GM21381 (cell line): ENCODE measurements at regions not wholly inside any gene's neighbourhood (a gene's known extent, or its start where the extent isn't known, plus 50 kb on each side); places are given as distances from the start of the nearest gene placed in this dataset.
A peak's percentile ranks its signal among the peaks of the same experiment; 100 is the strongest.

Experiments
- ATAC-seq: cut with Tn5 transposase; IDR thresholded peaks from one replicate; pipeline ENCODE4 v1.9.1; 2021; ENCODE audit warnings: mild to moderate bottlenecking, moderate library complexity; ENCODE audit not compliant: unreplicated experiment

GRCh38 chr7:18305866-18306265 lies 189.7 kb upstream of the HDAC9 start:
- ATAC-seq: no peak

GRCh38 chr7:18306696-18307095 lies 188.9 kb upstream of the HDAC9 start:
- ATAC-seq: no peak

- no peak for ATAC-seq
Observed at GRCh38 chr7:18308938-18309337, 186.6 kb upstream of the HDAC9 start.

GRCh38 chr7:18312482-18312881 lies 183.1 kb upstream of the HDAC9 start:
- no peak for ATAC-seq

- no peak for ATAC-seq
Observed at GRCh38 chr7:18313965-18314364, 181.6 kb upstream of the HDAC9 start.

GRCh38 chr7:18315241-18315640 lies 180.3 kb upstream of the HDAC9 start:
- no peak for ATAC-seq

DNA sequence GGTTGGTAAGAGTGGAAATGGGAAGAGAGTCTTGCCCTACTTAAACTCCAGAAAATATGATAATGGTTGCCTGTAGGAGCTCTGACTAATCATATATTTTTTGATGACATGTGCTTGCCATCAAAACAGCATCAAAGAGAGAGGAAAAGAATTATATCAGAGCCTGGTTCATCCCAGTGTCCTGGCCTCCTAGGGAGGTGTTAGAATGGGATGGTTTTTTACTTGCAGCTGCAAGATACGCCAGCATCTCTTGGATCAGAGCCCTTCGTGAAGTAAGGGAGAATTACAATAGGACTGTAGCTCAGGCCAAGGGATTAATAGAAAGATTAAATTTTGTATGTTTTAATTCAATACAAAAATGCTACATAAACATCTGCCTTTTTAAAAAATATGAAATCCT lies 177.6 kb upstream of the HDAC9 start:
- no peak for ATAC-seq

DNA sequence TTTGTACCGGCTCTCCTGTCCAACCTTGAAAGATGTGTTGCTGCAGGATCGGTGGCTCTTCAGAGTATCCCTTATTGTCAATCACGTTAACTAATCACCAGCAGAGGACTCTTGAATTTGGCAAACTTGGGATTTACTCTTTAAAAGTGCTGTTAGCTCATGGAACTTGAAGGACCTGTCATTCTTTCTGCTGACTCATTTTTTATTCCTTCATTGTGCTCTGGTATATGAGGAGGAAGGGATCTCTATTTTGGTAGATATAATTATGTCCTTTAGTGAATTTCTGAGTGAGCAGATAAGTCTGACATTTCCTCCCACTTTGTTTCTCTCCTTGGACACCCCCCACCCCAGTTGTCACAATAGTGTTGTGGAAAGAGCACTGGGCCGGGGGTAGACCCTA lies 175.1 kb upstream of the HDAC9 start:
- no peak for ATAC-seq

DNA sequence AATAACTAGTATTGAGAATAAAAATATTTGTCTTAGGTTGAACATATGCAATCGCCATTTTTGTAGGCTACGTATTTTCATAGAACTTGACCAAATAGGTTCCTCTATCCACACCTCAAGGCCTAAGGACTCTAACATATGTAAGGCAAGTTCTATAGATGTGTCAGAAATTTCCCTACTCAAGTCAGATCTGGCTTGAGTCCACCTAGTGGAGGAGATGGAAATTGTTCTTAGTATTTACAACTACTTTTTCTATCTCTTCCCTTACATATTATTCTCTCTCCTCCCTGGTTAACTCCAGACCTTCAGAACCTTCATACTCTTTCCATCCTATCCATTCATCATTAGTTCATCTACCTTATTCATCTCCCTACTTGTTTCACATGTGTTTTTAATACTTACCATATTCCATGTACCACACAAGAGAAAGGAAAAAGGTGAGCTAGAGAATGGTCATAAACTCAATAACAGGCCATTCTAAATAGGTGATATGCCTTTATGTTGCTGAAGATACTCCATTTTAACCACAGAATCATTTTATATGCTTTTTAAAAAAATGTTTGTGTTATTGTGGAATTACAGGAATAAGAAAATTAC lies 174.5 kb upstream of the HDAC9 start:
- ATAC-seq: peak; percentile 89

DNA sequence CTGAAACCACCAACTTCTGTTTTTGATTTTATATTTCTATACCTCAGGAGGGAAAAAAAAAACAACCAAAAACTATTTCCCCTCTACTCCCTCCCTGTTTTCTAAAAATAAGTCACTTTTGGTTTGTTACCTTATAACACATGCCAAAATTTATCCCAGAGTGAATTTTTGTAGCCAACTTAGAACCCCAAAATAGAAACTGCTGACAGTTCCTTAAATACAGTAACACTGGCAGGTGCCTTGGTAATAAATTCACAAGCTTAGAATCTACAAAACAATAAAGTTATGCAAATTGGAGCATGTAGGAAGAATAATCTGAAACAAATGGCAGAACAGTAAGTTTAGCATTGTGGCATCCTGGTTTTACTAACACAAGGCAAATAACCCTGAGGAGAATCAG lies 165.0 kb upstream of the HDAC9 start:
- no peak for ATAC-seq

DNA sequence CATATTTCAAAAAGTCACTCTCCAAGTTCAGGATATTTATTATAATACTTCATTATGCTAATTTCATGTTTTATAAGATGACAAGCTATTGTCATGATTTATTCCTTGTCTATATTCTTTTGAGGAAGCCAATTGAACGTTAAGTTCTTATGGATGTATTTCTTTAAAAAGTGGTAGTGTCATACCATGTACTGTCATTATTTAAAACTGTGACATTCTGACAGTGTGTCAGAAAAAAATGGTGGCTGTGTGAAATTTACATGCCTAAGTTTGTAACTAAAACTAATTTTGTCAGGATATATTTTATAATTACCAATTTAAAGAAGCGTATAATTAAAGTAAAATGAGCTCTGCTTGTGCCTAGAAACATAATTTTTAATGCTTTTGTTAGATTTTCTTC lies 158.9 kb upstream of the HDAC9 start:
- no peak for ATAC-seq

GRCh38 chr7:18337048-18337809 lies 158.3 kb upstream of the HDAC9 start:
- no peak for ATAC-seq

GRCh38 chr7:18338910-18339523 lies 156.5 kb upstream of the HDAC9 start:
- no peak for ATAC-seq

GRCh38 chr7:18341756-18342155 lies 153.8 kb upstream of the HDAC9 start:
- no peak for ATAC-seq

- ATAC-seq: no peak
Observed at GRCh38 chr7:18343047-18343446, 152.5 kb upstream of the HDAC9 start.

- ATAC-seq: no peak
Observed at GRCh38 chr7:18344536-18344935, 151.0 kb upstream of the HDAC9 start.

DNA sequence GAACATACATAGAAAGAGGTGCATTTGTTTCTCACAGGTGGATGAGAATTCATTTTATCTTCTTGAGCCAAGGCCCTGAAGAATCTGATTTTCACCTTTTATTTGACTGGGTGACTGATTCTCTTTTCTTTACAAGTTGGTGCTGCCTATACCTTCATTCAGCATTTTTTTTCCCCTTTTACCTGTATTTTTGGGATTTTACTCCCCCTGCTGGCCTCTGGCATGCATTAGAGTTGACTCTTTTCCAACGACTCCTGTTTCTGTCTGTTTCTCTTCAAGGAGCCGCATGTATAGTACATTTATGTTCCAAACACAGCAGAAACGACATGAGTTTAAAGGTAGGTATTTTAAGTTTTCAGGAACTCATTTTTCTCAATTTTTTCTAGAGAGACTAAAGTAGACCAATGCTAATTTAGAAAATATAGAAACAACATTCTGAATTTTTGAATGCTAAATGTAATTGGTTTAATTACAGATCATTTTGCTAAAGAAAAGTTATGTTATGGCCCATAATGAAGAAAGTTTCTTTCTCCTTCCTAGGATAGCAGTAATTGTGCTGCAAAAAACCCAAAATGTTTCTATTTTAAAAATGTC lies 149.8 kb upstream of the HDAC9 start:
- no peak for ATAC-seq

GRCh38 chr7:18347170-18347569 lies 148.4 kb upstream of the HDAC9 start:
- no peak for ATAC-seq

GRCh38 chr7:18350678-18351077 lies 144.9 kb upstream of the HDAC9 start:
- ATAC-seq: no peak

- peak; percentile 70 for ATAC-seq
Observed at GRCh38 chr7:18352339-18353255, 143.0 kb upstream of the HDAC9 start.

DNA sequence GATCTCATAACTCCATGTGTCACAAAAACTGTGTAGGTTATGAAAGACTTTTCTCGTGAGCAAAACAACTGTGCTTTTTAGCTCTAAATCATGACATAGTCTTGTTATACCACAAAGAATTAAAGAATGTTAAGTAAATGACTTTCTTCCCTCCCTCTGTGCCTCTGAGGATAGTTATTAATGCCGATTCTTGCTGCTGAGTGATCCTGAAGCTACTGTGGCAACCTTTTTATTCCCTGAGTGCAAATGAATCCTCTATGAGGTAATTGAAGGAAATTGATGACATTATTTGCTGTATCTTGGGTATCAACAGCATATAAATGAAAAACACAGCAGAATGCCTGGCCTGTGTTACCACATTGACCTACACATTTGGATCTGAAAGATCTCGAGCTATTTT lies 142.2 kb upstream of the HDAC9 start:
- ATAC-seq: no peak
